ENCODE measurements at regions not wholly inside any gene's neighbourhood (a gene's known extent, or its start where the extent isn't known, plus 50 kb on each side); places are given as distances from the start of the nearest gene placed in this dataset.
A peak's percentile ranks its signal among the peaks of the same experiment; 100 is the strongest.

GRCh38 chr5:103356350-103357091, 98.0 kb downstream of the MACIR start:
- Mint-ChIP-seq H3K27ac (no peak overlapping the region), H3K4me1 (ENCODE audit: unreplicated experiment) (peaks cover 20% of the 10 kb centered on the region), H3K27me3 (no peaks in the 10 kb centered on the region), H3K9me3 (peaks cover 3% of the 10 kb centered on the region), H3K4me3 (no peak overlapping the region), H3K36me3 (peaks cover 3% of the 10 kb centered on the region)
- TF ChIP-seq CTCF (conservative IDR thresholded peaks at IDR 0.05) = no peak
- no peak for DNase-seq (ENCODE audit: extremely low spot score, unreplicated experiment)

- H3K4me1 Mint-ChIP-seq (ENCODE audit: unreplicated experiment) = peaks cover 20% of the 10 kb centered on the region
- H3K4me3 Mint-ChIP-seq = no peak overlapping the region
- H3K9me3 Mint-ChIP-seq = no peaks in the 10 kb centered on the region
- H3K27me3 Mint-ChIP-seq = no peaks in the 10 kb centered on the region
- H3K27ac Mint-ChIP-seq = peak overlapping the region; percentile 15
- no peak for DNase-seq (ENCODE audit: extremely low spot score, unreplicated experiment)
- no peaks in the 10 kb centered on the region for H3K36me3 Mint-ChIP-seq
- no peak for TF ChIP-seq CTCF (conservative IDR thresholded peaks at IDR 0.05)
Observed at GRCh38 chr5:103355579-103355978, 97.0 kb downstream of the MACIR start.

GRCh38 chr5:103354446-103354845, 95.9 kb downstream of the MACIR start:
- Mint-ChIP-seq H3K27me3 (no peaks in the 10 kb centered on the region), H3K4me1 (ENCODE audit: unreplicated experiment) (peaks cover 17% of the 10 kb centered on the region), H3K27ac (no peak overlapping the region), H3K4me3 (no peak overlapping the region), H3K36me3 (no peaks in the 10 kb centered on the region), H3K9me3 (no peaks in the 10 kb centered on the region)
- TF ChIP-seq CTCF (conservative IDR thresholded peaks at IDR 0.05) = no peak
- DNase-seq (ENCODE audit: extremely low spot score, unreplicated experiment) = no peak

- H3K36me3 Mint-ChIP-seq = no peaks in the 10 kb centered on the region
- no peak for DNase-seq (ENCODE audit: extremely low spot score, unreplicated experiment)
- H3K9me3 Mint-ChIP-seq = no peaks in the 10 kb centered on the region
- no peaks in the 10 kb centered on the region for H3K27me3 Mint-ChIP-seq
- no peak overlapping the region for H3K27ac Mint-ChIP-seq
- no peak for TF ChIP-seq CTCF (conservative IDR thresholded peaks at IDR 0.05)
- peaks cover 11% of the 10 kb centered on the region for H3K4me1 Mint-ChIP-seq (ENCODE audit: unreplicated experiment)
- no peak overlapping the region for H3K4me3 Mint-ChIP-seq
Observed at GRCh38 chr5:103353581-103353980, 95.0 kb downstream of the MACIR start.

- no peaks in the 10 kb centered on the region for H3K9me3 Mint-ChIP-seq
- TF ChIP-seq CTCF (conservative IDR thresholded peaks at IDR 0.05) = no peak
Observed at GRCh38 chr5:103347716-103348423, 89.3 kb downstream of the MACIR start.

More at GRCh38 chr5:103347716-103348423, 89.3 kb downstream of the MACIR start:
- Mint-ChIP-seq H3K27ac (no peak overlapping the region), H3K27me3 (no peaks in the 10 kb centered on the region), H3K4me1 (ENCODE audit: unreplicated experiment) (peaks cover 5% of the 10 kb centered on the region), H3K4me3 (no peak overlapping the region), H3K36me3 (no peaks in the 10 kb centered on the region)
- DNase-seq (ENCODE audit: extremely low spot score, unreplicated experiment) = no peak
